HCEC 1CT (cell line): ENCODE measurements at regions not wholly inside any gene's neighbourhood (a gene's known extent, or its start where the extent isn't known, plus 50 kb on each side); places are given as distances from the start of the nearest gene placed in this dataset.
"Not testable (repeated sequence)": the region's sequence is repeated elsewhere in the genome, so short reads cannot be mapped to it uniquely, and the experiment has no call there.

Experiments
- DNase-seq: peaks from one replicate; pipeline ENCODE4 v3.0.0-alpha.2; 2017

DNA sequence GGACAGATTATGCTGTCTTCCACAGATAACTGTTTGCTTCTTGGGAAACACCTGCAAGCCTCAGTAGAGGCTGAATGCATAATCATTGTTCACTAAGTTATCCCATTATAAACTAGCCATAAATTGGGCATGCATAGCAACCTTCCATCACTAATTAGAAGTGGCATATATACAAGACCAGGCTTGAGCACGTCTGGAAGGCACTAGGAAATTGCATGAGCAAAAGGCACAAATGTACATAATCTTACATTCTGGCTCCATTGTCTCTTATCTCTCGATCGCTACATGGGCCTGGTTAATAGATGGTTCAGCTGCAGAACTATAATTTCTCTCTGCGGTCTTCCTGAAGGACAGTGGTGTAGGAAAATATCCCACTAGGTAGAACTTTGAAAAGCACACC is 679.2 kb downstream of the RPL10L start:
- no peak for DNase-seq

GRCh38 chr14:45970621-45971020 is 681.0 kb downstream of the RPL10L start:
- DNase-seq, result no peak

DNA sequence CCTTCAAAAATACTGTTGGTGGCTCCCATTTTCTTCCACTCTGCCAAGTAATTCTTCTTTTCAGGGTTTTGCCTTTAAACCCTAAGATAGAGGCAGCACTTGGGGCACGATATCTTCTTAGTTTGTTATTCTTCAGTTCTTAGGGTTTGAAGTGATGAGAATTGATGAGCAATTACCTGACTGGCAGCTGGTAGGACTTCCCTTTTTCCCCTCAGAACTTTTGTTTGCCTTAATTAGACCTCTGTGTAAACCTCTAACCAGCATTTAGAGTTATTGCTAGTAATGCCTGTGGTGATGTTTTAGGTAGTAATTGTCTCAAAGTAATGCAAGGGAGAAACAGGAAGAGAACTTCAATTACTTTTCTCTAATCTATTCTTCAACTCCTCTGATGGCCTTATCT is 683.5 kb downstream of the RPL10L start:
- no peak for DNase-seq

- DNase-seq, result no peak
Observed at GRCh38 chr14:45949479-45949878, 696.5 kb upstream of the MIS18BP1 start.

DNA sequence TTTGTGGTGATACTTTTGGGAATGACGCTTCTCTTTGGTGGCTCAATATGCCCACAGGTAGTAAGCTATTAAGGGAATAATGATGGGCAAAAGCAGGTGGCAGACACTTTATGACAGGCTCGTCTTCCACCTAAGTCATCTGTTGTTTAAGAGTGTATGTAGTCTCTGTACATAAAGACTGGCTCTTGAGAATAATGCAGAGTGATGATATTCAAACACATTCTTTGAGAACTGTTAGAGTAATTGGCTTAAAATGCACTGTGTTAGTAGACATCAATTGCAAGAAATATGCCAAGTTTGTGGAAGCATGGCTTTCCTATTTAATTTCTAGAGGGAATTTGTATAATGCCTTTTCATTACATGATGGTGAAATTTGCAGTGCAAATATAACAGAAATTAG is 694.8 kb upstream of the MIS18BP1 start:
- no peak for DNase-seq

GRCh38 chr14:45946251-45946650 is 693.2 kb upstream of the MIS18BP1 start:
- no peak for DNase-seq

DNA sequence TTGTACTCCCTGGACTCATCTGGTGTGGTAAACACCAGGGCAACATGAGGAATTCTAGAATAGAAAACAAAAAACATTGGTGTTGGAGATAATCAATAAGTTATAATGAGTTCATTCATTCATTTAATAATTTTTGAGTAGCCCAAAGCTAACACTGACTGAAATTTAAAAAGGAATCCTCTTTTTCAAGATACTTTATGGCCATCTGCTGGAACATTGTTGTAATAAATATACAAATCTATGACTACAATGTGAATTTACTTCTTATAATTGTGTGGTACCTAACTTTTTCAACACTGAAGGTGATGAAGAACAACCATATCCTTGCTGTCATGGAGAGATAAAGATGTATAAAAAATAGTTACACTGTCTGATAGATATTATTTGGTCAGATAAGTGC is 687.3 kb upstream of the MIS18BP1 start:
- no peak for DNase-seq

- DNase-seq, result no peak
Observed at GRCh38 chr14:45939572-45939971, 686.6 kb upstream of the MIS18BP1 start.

- not testable (repeated sequence) for DNase-seq
Observed at GRCh38 chr14:45919995-45920394, 667.0 kb upstream of the MIS18BP1 start.

DNA sequence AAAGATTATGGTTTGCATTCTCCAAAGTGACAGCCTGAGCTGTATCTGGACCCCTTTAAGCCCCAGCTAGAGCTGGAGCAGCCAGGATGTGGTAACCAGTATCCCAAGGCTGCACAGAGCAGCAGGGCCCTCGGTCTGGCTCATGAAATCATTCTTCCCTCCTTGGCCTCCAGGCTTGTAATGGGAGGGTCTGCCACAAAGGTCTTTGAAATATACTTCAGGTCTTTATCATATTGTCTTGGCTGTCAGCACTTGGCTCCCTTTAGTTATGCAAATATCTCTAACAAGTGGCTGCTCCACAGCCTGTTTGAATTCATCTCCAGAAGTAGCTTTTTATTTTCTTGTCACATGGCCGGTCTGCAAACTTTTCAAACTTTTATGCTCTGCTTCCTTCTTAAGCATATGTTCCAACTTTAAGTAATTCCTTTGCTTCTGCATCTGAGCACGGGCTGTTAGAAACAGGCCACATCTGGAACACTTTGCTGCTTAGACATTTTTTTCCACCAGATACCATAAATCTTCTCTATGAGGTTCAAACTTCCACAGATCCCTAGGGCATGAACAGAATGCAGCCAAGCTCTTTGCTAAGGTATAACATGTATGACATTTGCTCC is 663.4 kb upstream of the MIS18BP1 start:
- no peak for DNase-seq

DNA sequence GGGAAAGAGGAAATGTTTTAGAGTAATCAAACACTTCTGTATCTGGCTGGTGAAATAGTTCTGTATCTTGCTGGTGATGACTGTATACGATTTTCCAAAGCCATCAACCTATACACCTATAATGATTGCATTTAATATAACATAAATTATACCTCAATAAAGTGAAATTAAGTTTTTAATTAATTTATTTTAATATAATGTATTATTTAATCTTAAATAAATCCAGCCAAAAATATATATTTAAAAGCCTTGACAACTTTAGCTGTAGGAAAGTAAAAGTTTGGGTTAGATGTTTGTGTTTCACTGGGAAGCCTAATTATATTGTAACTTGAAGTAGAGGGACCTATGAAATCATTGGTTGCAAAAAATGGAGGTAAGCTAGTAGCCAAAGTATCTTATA is 654.8 kb upstream of the MIS18BP1 start:
- DNase-seq, result no peak

GRCh38 chr14:45906257-45906656 is 653.3 kb upstream of the MIS18BP1 start:
- no peak for DNase-seq

DNA sequence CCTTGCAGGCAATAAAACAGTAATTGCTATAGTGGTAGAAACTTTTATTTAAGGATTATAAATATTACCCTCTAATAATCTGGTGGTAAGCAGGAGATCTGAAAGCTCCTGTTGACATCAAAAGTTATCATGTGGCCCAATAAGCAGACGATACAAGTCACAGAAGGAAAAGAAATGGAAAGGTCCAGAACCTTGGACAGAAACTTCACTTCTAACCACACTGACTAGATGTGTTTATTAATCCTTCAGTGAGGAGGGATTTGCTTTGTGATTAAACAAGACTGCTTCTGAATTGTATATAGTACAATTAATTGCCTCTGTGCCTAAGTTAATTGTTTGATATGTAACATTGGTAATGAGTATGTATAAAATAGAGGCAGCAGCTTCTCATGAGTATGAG is 652.7 kb upstream of the MIS18BP1 start:
- DNase-seq, result no peak

DNA sequence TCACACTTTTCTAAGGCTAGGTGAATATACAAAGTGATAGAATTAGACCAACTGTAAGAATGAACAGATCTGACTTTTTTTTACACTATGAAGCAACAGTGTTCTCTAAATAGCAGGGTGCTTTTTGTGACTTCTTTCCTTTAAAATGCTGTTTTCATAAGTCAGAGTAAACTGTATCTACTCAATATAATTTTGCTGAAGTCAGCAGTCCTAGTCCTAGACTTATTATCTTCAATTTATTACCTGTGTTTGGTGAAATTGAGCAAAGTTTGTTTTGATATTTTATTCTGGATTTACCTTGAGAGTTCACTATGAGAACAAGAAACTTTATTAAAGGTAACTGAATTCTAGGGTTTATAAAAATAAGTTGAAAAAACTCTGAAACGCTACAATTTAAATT is 651.3 kb upstream of the MIS18BP1 start:
- DNase-seq, result no peak

DNA sequence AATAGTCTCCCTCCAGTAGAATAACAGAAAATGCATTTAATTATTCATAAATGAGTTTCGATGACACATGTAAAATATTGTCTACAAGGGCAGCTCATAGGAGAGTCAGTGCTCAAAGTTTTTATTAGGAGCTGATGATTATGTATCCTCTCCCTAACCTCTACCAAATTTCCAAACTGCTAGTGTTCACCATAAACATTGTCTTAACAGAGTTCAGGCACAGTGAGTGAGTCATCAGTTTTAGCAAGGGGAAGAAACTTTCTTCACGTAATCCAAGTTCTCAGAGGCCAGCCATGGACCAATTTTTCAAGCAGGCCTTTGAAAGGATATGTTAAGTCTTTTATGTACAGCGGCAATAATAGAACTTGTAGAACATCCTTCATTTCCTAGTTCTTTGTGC is 649.2 kb upstream of the MIS18BP1 start:
- no peak for DNase-seq

- no peak for DNase-seq
Observed at GRCh38 chr14:45897439-45897838, 644.4 kb upstream of the MIS18BP1 start.

GRCh38 chr14:45893127-45893526 is 640.1 kb upstream of the MIS18BP1 start:
- no peak for DNase-seq

GRCh38 chr14:45891417-45892080 is 638.5 kb upstream of the MIS18BP1 start:
- no peak for DNase-seq

GRCh38 chr14:45888766-45889285 is 635.8 kb upstream of the MIS18BP1 start:
- DNase-seq, result not testable (repeated sequence)

- DNase-seq, result no peak
Observed at GRCh38 chr14:45877981-45878380, 625.0 kb upstream of the MIS18BP1 start.

GRCh38 chr14:45868863-45869262 is 615.9 kb upstream of the MIS18BP1 start:
- no peak for DNase-seq

- DNase-seq, result no peak
Observed at GRCh38 chr14:45868377-45868776, 615.4 kb upstream of the MIS18BP1 start.

GRCh38 chr14:45867046-45867894 is 614.3 kb upstream of the MIS18BP1 start:
- DNase-seq, result no peak

DNA sequence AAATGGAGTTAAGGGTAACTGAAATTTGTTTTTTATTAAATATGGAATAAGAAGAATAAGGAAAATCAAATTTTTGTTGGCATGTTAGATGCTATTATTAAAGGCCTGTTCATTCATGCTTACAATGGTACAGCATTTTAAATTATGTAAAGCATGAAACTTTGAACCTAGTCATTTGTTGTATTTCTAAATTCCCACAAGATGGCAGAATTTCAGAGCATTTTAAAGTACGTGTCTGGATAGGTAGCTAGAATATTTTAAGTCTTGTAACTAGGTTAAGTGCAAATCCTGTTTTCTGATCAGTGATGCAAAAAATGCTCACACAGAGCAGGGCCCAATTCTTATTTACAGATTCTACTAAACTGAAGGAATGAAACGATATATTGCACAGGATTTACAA is 585.6 kb upstream of the MIS18BP1 start:
- DNase-seq, result no peak
